CD4-positive, alpha-beta T cell treated with Interleukin-21 for 1 hour (primary cell): ENCODE measurements at regions not wholly inside any gene's neighbourhood (a gene's known extent, or its start where the extent isn't known, plus 50 kb on each side); places are given as distances from the start of the nearest gene placed in this dataset.

Experiments used
- DNase-seq: peaks from one replicate; pipeline ENCODE4 v3.0.0-alpha.2; 2020

DNA sequence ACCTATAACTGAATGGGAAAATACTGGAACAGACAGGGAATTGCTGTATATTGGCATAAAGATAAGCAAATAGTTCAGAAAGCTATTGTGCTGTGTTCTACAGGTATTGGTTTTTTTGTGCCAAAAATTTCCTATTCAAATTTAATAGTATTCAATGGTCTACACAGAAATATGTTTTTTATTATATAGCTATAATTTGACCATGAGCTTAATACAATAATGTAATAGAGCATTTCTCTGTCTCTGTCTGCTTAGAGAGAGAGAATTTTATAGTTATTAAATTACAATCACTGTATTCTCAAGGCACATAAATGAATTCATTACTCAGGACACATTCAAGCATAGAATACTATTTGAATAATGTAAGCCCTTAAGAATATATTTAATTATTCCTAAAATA, 62.3 kb upstream of the FZD8 start:
- DNase-seq = no peak

DNA sequence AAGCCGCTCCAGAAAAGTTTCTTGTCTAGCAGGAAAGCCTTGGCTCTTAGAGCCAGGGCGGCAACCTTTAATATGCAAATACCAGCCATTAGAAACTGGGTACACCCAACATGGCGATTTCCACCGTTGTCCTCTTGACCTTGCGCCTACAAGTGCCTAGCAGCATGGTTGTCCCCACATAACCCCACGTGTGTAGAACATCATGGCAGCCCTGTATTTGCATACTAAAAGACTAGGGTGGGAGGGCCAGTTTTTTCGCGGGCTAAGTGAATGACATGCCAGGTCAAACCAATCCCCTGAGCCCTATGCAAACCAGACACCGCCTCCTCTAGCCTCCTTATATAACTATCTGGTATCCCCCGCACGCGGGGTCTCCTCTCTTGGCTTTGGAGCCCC, 58.4 kb upstream of the FZD8 start:
- no peak for DNase-seq

DNA sequence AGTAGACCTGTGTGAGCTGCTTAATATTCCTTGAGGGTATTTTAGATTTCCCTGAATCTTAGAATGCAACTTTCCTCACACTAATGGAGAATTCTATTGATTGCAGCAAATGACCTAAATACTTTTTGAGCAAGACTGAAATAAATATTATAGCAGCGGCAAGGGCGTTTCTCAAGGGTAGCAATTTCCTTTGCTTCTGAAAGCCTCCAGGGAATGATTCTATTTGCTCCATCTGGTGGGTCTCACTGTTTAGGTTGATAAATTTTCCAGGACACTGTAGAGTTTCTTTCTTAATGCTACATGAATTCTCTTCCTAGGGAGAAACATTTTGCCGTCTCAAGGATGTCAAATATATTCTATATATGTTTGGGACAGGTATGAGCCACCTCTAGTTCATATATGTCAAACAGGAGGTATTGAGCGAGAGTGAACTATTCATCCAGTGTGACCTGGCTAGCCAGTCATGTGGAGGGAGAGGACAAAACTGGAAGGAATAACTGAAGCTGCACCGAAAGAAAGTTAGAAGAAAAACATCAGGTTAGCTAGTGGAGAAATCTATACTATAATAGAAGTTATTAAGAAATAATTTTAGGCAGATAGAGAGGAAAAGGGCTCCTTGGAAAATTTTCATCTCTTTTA, 57.9 kb upstream of the FZD8 start:
- DNase-seq = no peak

DNA sequence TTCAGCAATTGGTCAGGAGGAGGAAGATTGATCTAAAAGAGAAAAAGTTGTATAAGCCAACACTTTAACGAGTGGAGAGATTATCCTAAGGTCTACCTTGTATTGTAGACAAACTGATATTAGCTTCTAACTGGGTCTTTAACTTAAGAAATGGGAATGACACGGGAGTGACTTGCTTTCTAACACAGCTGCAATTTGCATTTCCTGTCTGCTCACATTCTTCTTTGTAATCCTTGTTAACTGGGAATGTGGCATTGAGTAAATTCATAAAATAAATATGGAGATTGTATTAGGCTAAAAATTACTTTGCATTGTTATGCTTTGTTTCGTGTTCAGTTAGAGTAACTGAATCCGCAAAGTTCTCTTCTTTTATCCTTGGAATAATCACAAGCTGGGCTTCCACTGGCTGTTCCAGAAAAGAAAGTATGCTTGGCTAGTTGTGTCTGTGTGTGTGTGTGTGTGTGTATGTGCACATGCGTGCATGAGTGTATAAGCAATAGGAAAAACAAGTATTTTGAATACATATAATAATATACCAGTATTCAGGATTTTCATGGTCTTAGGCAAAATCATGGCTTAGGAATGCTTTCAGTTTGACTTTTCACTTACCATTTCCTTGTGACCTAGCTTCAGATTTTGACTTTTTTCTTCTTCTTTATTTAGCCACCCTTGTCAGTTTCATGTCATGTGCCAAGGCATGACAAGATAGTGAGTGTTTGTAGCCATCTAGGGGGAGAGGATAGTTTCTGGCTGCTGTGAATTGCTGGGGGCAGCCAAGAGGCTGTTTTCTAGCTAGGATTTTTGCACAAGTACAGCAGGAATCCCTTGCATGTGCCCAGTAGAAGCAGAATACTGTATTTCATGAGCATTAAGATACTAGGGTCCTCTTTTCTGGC, 54.5 kb upstream of the FZD8 start:
- DNase-seq = no peak

GRCh38 chr10:35693800-35694199, 51.7 kb upstream of the FZD8 start:
- no peak for DNase-seq
